Stimulated activated CD4-positive, alpha-beta T cell treated with anti-CD3 and anti-CD28 coated beads, TNF-alpha, amount 100 ng/mL, for 1 hour (primary cell): ENCODE measurements at regions not wholly inside any gene's neighbourhood (a gene's known extent, or its start where the extent isn't known, plus 50 kb on each side); places are given as distances from the start of the nearest gene placed in this dataset.

ENCODE experiments used
- DNase-seq, 3 donors: peaks; one replicate each; pipeline ENCODE4 v3.0.0-alpha.2; 2020; ENCODE audit warnings: low read depth in 3 of 3, low spot score in 1 of 3

- no peak for DNase-seq
These were observed 54.6 kb downstream of the ZFP36L2 start for GRCh38 chr2:43171789-43172188.

DNA sequence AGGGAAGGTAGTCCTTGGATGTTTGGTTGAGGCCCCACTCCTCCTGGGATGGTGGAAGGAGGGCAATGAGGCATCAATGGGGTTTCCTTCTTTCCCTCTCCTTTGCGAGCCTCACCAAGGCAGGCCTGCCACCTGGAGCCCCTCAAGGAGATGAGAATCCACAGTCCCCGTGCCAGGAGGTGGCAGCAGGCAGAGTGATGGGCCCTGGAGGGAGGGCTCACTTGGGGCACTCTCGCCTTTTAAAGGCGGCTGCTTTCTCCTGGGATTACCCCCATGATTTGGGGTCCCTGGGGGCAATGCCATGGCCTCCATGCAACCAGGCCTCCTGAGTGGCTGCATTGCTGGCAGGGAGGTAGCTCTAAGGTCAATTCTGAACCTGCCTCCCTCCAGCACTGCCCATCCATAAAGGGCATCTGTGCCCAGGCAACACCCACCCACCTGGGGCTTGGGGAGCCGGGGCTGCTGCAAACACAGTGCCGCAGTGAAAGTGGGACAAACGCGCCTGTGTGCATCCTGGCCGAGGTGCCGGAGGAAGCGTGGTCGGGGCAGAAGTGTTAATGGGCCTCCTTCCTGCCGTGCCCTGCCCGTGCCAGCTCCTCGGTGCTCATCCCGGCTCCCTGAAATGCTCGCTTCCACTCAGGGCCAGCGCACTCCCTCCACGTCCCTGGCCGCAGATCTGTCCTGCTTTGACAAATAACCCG lies 55.9 kb downstream of the ZFP36L2 start:
- DNase-seq: no peak

GRCh38 chr2:43169987-43170386 lies 56.4 kb downstream of the ZFP36L2 start:
- DNase-seq: peak in 2 of 3 donors; percentile 49 to 59

DNA sequence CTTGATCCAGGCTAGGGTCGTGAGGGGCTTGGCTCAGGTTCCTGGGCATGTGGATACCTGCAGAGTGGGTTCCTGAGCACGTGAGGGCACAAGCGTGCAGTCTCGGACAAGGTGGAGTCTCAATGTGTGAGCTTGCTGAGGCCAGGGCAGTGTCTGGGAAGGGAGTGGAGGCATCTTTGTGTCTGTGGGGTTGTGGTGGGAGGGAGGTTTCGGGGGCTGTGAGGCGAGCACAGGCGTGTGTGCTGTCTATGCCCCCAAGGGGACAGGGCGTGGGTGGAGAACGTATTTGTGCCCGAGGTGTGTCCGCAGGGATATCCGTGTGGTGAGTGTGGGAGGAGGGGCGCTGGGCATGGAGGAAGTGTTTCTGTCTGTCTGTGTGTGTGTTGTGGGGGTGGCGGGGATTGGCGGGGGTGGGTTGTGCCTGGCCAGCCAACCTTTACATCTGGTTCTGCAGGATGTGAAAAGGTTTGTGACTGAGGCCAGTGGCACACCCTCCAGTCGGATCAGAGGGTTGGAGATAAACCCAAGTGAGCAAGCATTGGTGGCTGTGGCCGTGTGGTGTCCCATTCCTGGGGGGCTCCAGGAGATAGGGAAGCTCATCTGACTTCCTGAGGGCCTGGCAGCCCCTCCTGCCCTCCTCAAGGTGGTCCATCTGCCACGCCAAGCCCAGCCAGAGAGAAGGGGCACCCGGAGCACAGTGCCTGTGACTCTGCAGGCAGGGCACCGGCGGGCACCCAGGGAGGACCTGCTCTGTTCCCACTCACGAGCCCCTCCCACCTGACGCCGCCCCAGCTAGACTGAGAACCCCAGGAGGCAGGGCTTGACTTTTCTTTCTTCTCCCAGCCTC lies 57.1 kb downstream of the ZFP36L2 start:
- no peak for DNase-seq

- DNase-seq: no peak
These were observed 58.4 kb downstream of the ZFP36L2 start for GRCh38 chr2:43168016-43168369.

GRCh38 chr2:43165378-43166069 lies 60.9 kb downstream of the ZFP36L2 start:
- no peak for DNase-seq

GRCh38 chr2:43164686-43165085 lies 61.7 kb downstream of the ZFP36L2 start:
- no peak for DNase-seq

DNA sequence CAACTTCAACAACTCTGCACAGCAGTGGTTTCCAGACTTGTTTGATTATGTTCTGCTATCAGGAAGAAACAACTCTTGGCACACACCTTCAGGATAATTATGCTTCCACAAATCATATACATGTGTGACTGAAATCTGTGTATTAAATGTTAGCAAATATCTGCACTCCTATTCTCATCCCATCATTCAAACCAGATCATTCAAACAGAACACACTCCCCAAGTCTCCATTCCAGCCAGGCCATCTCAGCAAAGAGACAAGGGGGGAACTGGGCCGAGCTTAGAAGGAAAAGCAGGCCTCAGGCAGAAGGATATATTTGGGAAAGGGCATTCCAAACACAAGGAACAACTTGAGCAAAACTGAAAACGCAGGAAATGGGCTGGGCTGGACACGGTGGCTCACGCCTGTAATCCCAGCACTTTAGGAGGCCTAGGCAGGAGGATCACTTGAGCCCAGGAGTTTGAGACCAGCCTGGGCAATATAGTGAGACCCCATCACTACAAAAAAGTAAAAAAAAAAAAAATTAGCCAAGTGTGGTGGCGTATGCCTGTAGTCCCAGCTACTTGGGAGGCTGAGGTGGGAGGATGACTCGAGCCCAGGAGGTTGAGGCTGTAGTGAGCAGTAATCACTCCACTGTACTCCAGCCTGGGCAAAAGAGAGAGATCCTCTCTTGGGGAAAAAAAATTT lies 62.7 kb downstream of the ZFP36L2 start:
- DNase-seq: no peak

GRCh38 chr2:43162511-43162776 lies 64.0 kb downstream of the ZFP36L2 start:
- DNase-seq: no peak

- DNase-seq: no peak
These were observed 64.5 kb downstream of the ZFP36L2 start for GRCh38 chr2:43161650-43162510.

- no peak for DNase-seq
These were observed 65.6 kb downstream of the ZFP36L2 start for GRCh38 chr2:43160778-43161177.

GRCh38 chr2:43159797-43160196 lies 66.6 kb downstream of the ZFP36L2 start:
- no peak for DNase-seq

GRCh38 chr2:43158259-43158880 lies 68.0 kb downstream of the ZFP36L2 start:
- no peak for DNase-seq

GRCh38 chr2:43157506-43158246 lies 68.7 kb downstream of the ZFP36L2 start:
- DNase-seq: no peak

- DNase-seq: no peak
These were observed 70.5 kb downstream of the ZFP36L2 start for GRCh38 chr2:43155851-43156411.

DNA sequence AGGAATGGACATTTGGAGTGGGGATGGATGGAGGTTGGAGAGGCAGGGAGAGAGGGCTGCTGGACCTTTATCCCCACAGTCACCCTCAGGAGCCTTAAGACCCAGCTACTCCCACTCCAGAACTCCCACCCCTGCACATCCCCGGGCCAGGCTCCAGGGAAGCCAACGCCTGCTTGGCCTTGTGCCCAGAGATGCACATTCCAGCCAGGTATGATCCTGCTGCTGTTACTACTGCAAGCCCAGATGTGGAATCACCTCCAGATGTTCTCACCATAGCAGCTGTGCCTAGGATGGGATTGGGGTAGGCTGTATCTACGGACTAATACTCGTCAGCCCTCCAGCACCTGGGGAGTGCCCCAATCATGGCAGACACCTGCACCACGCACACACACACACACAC lies 71.7 kb downstream of the ZFP36L2 start:
- DNase-seq: no peak

GRCh38 chr2:43152741-43153647 lies 73.4 kb downstream of the ZFP36L2 start:
- no peak for DNase-seq

- no peak for DNase-seq
These were observed 74.2 kb downstream of the ZFP36L2 start for GRCh38 chr2:43152186-43152585.
